ENCODE measurements at regions not wholly inside any gene's neighbourhood (a gene's known extent, or its start where the extent isn't known, plus 50 kb on each side); places are given as distances from the start of the nearest gene placed in this dataset.

DNA sequence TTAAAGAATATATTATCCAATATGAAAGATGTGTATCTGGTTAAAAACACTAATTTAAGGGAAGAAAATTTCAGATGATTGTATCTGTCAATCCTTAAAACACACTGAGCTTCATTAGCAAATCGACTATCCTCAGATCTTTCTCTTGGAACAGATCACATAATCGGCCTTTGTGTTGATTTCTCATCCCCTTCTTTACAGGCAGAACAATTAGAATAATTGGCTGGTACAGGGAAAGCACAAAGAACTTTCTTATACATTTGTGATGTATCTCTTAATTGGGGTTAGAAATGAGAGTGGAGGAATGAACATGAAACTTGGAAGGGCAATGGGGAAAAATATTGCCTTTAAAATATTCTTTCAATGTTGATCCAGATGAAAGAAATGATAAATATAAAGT lies 662.1 kb downstream of the TLE4 start:
- DNase-seq (ENCODE audit: low read depth): no peak

DNA sequence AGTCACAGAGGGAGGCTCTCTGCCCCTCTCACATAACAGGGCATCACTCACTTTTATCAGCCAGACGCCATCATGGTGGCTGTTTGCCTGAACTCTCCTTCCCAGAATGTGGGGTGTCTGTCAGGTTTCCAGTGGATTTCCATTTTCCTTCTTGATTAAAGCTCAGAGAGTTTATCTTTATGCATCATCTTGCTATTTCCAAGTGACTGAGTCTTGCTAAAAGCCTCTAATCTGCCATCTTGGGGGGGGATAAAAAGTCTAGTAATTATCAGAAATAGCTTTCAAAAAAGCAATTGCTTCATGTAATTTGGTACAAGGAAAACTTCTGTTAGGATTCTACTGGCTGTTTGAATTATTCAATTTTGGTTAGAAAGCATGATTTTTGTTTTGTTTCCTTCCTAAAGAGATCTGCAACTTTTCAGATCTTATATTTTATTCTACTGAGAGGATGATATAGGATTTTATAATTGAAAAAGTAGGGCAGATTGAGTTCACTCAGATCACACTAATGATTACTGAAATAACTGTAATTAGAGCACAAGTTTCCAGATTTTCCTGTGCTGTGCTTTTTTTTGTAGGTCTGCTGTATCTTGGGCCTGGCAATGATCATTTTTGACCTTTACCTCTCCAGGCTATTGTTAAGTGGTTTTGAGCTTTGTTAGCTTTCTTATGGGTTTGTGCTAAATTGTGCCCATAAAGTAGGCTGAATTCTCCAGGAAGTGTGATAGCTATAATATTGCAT lies 661.5 kb downstream of the TLE4 start:
- no peak for DNase-seq (ENCODE audit: low read depth)

DNA sequence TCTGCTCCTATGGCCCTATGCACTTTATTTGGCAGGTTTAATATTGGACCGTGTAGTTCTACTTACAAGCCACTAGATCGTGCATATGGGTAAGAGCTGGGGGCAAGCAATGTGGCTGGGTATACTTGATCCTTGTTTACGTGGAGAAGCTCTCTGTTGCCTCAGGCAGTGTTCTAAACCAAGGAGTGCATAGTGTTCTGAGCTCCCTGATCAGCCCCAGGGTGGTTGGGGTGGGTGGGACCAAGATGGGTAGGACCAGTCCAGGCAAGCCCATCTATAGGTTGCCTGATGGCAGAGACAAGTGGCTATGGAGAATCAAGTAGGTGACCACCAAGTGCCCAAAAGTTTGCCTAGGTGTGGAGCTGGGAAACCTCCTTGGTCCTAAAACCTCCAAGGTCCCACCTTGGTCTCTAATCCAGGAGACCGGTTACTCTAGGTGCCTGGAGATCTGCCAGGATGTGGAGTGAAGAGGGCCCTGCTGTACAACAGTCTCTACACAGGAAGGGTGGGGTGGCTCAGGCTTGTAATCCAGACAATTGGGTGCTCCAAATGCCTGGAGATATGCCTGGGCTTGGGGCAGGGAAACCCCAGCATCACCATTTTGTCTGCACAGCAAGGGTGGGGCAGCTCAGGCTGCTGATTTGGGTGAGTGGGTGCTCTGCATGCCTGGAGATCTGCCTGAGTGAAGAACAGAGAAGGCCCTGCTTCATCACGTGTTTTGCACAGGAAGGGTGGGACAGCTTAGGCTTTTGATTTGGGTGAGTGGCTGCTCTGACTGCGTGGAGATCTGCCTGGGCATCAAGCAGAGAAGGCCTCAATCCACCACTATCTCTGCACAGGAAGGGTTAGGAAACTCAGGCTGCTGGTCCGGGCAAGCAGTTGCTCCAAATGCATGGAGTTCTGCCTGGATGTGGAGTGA lies 659.8 kb downstream of the TLE4 start:
- peak; percentile 2 for DNase-seq (ENCODE audit: low read depth)

DNA sequence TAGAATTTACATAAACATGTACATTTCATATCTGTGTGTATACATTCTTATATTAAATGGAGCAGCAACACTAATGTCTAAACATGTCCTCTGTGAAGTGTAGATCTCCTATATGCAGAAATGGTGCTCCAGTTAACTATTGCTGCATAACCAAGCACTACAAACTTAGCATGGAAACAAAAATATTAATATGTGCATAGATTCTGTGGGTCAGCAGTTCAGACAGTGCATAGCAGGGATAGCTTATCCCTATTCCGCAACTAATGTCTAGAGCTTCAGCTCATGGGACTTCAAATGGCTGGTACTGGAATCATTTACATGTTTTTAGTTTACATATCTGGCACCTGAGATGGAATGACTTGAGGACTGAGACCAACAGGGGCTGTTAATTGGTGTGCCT lies 652.1 kb downstream of the TLE4 start:
- DNase-seq (ENCODE audit: low read depth): no peak

DNA sequence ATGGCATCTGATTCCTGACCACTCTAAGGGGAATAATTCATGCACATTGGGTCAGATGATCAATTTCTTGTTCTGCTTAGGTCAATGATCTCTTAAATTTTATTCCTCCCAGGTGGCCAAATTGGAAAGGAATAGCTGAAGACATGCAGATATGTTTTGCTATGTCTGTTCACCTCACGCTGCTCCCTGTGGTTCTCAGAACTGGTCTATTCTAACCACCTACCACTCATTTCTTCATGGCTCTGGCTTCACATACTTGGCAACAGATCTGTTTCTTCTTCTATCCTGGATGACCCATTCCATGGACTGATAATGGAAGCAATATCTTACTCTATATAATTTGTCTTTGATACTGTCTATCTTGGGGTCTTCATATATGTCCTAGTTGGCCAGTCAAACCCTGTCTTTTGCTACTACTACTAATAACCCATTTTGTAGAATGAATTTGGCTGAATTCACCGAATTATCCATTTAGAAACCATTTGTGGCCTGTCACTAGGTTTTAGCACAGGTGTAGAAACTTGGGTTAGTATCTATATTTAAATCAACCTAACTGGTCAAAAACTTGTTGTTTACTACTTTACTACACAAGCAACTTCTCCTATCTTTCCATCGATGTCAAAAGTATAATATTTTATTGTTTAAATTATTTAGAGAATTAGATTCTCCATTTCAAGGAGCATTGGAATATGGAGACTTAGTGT lies 650.9 kb downstream of the TLE4 start:
- no peak for DNase-seq (ENCODE audit: low read depth)

DNA sequence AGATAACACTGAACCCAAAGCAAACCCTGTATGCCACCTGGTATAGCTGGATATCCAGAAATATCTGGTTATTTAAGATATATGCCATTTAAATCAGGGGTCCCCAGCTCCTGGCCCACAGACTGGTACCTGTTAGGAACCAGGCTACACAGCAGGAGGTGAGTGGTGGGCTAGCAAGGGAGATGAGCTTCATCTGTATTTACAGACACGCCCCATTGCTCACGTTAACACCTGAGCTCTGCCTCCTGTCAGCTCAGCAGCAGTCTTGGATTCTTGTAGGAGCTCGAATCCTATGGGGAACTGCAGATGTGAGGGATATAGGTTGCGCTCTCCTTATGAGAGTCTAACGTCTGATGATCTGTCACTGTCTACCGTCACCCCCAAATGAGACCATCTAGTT lies 646.6 kb downstream of the TLE4 start:
- no peak for DNase-seq (ENCODE audit: low read depth)

DNA sequence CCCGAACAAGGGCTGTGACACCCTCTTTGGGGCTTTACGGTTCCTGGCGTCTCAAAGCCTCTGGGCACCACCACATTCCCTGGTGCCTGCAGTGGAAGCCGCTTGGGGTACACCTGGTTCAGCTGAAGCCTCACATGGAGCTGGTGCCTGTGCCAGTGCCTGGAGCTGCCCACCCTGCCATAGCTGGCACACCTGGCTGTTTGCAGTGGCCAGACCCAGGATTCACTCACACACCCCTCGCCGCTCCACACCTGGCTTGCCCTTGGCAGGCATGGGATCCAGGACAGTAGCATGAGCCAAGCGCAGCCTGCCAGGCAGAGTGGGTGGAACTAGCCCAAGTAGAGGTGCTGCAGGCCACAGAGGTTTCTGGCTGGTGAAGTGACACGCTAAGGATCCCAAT lies 641.8 kb downstream of the TLE4 start:
- DNase-seq (ENCODE audit: low read depth): no peak

DNA sequence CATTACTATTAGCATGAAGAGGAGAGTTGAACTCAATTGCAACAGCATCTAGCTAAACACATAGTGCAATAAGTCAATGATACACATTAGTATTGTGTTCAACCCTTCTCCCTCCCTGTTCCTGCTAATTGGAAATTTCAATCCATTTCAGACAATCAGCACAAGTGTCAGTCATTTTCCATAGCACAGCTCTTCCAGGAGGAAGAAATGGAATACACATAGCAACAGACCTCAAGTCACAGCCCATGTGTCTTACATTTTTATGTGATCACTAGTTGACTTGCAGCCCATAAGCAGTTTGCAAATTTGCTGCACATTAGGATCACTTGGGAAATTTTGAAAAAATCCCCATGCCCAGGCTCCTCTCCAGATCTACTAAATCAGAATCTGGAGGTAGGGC lies 636.9 kb downstream of the TLE4 start:
- no peak for DNase-seq (ENCODE audit: low read depth)

DNA sequence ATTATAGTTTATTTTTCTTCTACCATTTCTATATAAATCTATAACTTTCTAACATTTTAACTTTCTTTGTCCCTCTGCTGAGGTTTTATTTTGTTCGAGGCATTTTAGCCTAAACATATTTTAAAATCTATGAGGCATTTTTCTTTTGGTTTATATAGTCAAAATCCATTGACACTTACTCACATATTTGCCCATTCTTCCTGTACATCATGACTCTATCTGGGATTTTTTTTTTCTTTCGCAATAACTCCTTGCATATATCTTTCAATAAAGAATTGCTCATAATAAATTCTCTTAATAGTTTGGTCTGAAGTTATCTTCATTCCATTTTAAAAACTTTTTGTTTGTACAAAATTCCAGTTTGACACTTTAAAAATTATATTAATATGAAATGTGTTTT lies 632.3 kb downstream of the TLE4 start:
- DNase-seq (ENCODE audit: low read depth): no peak

DNA sequence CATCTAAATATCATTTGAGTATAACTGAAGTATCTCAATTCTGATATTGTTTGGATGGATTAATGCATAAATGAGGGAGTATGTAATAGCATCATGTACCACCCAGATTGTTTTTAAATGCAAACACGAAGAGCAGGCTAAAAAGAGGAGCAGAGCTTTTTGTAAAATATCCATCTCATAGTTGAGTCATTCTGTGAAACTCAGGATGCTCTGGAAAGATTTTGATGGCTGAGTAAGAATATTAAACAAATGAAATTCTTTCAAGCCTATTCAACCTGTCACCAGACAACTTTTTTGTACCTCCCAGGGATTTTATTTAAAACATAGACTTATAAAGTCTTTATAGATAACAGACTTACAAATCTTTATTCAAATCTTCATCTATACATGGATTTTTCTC lies 625.9 kb downstream of the TLE4 start:
- DNase-seq (ENCODE audit: low read depth): peak; percentile 5

DNA sequence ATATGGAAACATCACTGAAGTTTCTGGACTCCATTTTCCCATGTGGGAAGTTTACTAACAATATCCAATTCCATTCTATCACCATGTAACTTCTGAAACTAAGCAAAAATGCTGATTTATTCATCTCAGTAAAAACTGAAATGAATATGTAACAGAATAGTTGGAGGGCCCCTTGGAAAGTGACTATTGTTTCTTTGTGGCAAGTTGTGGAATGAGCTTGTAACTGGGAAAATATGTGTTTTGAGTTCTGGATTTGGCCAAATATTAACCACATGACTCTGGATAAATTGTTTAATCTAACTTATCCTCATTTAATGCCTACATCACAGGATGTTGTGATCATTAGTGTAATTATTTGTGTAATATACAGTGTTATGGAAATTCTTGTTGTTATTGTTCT lies 619.3 kb downstream of the TLE4 start:
- no peak for DNase-seq (ENCODE audit: low read depth)

DNA sequence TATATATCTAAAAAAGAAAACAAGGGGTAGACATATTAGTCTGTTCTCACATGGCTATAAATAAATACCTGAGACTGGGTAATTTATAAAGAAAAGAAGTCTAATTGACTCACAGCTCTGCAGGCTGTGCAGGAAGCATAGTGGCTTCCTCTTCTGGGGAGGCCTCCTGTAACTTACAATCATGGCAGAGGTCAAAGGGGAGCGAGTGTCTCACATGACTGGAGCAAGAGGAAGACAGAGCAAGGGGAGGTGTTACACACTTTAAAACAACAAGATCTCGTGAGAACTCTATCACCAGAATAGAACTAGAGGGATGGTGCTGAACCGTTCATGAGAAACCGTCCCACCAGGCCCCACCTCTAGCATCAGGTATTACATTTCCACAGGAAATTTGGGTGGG lies 616.8 kb downstream of the TLE4 start:
- DNase-seq (ENCODE audit: low read depth): no peak

DNA sequence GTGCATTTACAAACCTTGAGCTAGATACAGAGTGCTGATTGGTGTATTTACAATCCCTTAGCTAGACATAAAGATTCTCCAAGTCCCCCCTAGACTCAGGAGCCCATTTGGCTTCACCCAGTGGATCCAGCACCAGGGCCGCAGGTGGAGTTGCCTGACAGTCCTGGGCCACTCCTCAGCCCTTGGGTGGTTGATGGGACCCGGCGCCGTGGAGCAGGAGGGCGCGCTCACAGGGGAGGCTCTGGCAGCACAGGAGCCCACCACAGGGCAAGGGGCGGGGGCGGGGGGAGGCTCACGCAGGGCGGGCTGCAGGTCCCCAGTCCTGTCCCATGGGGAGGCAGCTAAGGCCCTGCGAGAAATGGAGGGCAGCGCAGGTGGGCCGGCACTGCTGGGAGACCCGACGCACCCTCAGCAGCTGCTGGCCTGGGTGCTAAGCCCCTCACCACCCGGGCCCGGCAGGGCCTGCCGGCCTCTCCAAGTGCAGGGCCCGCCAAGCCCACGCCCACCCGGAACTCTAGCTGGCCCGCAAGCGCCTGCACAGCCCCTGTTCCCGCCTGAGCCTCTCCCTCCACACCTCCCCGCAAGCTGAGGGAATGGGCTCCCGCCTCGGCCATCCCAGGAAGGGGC lies 613.5 kb downstream of the TLE4 start:
- no peak for DNase-seq (ENCODE audit: low read depth)

DNA sequence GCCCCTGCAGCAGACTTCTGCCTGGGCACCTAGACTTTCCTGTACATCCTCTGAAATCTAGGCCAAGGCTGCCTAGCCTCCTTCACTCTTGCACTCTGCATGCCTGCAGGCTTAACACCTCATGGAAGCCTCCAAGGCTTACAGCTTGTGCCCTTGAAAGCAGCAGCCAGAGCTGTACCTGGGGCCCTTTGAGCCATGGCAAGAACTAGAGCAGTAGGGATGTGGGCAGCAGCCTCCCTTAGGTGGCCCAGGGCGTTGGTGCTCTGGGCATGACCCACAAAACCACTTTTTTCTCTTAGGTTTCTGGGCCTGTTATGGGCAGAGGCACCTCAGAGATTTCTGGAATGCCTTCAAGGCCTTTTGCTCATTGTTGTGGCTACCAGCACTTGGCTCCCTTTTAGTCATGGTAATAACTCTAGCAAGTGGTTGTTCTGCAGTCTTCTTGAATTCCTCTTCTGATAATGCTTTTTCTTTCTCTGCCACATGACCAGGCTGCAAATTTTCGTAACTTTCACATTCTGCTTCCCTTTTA lies 606.2 kb downstream of the TLE4 start:
- DNase-seq (ENCODE audit: low read depth): peak; percentile 53

DNA sequence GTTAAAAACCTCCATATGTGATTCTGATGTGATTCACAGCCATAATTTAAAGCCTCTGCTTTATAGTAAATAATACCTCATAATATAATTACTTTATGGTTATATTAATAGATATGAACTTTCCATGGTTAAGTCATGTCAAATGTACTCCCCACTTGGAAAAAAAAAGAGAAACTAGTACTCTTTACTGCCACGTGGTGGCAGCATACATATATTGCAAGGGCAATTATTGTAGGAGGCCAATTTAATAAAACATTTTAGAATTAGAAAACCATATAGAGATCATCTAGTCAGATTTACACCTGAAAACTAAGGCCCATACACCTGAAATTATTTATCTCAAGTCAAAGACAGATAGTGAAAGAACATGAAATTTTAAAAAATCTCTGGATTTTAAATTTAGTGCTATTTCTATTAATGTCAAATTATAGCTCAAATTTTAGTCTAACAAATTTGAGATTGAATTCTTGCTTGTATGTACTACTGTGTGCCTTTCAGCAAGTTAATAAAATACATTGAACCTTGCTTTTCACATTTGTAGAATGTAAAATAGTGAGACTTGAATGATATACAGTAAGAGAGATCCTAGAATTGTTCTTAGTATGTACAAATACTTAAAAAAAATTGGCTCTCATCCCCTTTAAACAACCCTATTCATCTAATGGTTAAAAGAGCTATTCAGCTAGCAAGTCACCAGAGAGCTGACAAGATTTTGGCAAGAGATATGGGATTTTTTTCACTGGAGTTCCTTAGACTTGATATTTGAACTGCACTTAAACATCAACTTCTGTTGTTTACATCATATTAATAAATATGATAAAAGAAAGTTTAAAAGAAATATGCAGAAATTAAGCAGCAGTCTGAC lies 603.8 kb downstream of the TLE4 start:
- DNase-seq (ENCODE audit: low read depth): peak; percentile 37

DNA sequence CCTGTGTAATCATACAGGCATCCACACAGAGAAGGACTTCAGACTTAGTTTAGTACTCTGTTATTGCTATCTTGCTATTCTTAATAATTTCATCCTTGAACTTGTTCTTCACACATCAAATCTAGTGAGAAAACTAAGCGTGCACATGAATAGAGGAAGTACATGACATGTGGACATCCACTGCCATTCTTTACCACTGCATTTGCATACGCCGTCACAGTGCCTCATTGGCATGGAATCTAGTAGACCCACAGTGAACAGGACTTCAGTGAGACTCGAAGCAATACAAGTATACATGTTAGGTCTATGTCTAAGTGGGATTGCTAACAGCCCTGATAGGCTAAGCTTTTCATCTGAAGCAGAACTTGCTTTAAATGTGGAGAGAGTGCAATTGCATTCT lies 592.1 kb downstream of the TLE4 start:
- DNase-seq (ENCODE audit: low read depth): no peak

DNA sequence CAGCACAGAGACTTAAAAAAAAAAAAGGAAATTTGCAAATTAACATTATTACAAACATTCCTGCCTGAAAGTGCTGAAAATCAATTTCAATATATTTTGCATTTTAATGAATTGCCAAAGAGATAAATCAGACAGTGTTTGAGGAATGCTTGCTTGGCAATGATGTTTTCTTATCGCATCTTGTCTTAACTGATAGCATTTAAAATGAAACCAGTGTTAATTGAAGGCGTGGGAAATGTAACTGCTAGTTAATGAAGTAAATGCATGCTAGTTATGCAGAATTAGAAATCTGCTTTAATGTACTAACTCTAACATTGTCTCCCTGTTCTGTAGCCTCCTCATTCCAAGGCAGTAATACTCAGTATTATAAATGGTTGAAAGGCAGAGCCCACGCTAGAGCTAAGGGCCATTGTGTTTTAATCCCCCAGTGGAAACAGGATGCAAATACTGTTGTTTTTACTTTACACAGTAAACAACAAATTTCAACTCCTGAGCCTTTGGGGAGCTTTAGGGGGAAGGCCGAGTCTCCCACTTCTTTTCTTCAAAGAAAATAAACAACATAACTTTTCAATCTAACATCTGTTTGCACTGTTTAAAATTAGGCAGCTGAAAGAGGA lies 586.9 kb downstream of the TLE4 start:
- no peak for DNase-seq (ENCODE audit: low read depth)

DNA sequence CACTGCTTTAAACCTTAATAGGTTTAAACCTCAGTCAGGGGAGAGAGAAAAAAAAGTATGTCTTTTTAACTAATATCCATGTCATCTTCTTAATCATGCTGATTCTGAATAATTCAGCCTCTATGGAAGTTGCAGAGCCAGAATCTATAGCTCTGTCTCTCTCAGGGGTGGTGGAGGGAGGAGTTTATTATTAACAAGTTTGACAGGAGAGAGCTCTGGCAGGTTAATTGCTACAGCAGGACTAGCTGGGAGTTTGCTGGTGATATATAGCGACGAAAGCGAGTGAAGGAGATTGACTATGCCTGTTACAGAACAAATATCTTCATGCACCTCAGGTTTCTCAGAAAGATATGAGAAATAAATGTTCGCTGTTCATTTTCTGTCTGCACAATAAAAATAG lies 586.4 kb downstream of the TLE4 start:
- DNase-seq (ENCODE audit: low read depth): peak; percentile 2

DNA sequence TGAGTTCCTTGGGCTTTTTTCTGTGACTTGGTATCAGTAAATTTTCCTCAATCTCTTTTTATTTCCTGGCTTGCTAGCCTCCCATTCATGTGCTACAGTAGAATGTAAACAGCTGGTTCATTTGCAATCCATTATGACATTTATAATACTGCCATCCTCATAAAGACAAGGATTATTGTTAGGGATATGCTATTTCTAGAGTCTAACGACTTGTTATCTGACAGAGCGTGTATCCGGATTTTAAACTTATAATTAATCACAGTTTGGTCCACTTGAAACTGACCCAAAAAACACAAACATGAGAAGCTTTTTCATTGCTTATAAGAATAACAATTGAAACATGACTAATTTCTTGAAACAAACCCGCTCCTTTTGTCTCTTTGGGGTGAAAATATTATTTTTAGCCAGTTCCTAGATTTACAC lies 585.8 kb downstream of the TLE4 start:
- DNase-seq (ENCODE audit: low read depth): peak; percentile 71

DNA sequence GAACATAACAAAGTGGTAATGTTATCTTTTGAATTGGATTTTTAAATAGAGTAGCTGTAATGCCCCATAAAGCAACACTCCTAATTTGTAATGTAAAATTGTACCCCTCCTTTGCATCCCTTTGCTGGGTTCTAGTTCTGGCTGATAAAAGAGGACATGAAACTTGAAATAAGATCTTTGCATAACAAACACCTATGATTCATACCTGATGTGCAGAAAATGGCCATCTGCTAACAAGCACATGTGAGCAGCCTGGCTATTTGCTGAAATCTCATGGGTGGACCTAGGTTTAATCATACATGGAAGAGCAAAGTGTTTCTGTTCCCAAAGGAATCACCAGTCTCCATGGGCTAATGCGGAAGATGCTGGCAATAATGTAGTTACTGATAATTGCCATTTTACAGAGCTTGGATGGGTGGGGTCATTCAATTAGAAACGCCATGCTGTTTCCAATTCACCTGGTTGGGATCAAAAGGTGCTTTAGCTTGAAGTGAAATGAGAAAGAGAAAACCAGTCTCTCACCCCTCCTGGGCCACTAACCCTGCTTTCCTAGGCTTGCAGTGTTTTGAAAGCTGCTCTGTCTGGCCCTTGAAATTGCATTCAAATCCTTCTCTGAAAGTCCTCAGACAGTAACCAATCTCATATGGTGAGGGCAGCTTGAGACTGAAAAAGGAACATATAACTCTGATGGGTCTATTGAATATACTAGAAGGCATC lies 585.1 kb downstream of the TLE4 start:
- peak; percentile 4 for DNase-seq (ENCODE audit: low read depth)
